NCI-H2029 (cell line): ENCODE measurements at regions not wholly inside any gene's neighbourhood (a gene's known extent, or its start where the extent isn't known, plus 50 kb on each side); places are given as distances from the start of the nearest gene placed in this dataset.

Source experiments
- DNase-seq: peaks from one replicate; lab custom pipeline; 2025; lab: John Stamatoyannopoulos, UW

DNA sequence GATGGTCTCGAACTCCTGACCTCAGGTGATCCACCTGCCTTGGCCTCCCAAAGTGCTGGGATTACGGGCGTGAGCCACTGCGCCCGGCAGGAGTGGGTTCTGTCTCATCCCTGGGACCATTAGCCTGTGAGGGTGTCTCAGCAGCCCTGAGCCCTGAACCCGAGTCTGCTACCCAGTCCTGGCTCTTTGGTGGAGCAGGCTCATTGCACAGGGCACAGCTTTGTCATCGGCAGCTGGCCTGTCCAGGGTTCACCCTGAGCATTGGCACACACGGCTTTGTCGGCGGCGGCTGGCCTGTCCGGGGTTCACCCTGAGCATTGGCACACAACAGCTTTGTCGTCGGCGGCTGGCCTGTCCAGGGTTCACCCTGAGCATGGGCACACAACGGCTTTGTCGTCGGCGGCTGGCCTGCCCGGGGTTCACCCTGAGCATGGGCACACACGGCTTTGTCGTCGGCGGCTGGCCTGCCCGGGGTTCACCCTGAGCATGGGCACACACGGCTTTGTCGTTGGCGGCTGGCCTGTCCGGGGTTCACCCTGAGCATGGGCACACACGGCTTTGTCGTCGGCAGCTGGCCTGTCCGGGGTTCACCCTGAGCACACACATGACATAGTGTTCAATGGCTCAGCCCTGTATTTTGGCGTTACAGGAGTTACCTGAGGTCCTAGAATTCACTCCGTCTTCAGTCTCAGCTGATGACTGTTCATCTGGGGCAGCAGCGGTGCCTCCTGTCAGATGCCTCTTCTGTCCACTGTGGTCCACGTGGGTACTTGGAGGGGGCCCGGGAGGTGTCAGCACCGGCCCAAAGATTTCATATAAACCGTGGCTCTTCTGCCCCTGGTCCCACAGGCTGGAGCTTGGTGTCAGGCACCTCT lies 1082.5 kb downstream of the BRD1 start:
- DNase-seq: no peak

DNA sequence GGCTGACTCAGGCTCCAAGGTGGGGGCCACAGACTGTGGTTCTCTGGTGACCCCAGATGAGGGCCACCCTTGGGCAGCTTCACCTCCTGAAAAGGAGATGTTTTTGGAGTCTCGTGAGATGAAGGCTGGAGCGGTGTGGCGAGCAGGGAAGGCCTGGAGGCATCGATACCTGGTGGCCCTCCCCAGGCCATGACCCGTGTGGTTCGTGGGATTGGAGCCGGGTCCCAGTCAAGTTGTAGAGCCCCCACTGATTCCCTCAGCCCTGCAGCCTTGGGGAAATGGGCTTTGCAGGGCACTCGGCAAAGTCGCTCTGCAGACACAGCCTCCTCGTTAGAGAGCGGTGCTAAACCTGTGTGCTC lies 1083.4 kb downstream of the BRD1 start:
- DNase-seq: no peak

- no peak for DNase-seq
These were observed 1083.9 kb downstream of the BRD1 start for GRCh38 chr22:48743601-48744282.

DNA sequence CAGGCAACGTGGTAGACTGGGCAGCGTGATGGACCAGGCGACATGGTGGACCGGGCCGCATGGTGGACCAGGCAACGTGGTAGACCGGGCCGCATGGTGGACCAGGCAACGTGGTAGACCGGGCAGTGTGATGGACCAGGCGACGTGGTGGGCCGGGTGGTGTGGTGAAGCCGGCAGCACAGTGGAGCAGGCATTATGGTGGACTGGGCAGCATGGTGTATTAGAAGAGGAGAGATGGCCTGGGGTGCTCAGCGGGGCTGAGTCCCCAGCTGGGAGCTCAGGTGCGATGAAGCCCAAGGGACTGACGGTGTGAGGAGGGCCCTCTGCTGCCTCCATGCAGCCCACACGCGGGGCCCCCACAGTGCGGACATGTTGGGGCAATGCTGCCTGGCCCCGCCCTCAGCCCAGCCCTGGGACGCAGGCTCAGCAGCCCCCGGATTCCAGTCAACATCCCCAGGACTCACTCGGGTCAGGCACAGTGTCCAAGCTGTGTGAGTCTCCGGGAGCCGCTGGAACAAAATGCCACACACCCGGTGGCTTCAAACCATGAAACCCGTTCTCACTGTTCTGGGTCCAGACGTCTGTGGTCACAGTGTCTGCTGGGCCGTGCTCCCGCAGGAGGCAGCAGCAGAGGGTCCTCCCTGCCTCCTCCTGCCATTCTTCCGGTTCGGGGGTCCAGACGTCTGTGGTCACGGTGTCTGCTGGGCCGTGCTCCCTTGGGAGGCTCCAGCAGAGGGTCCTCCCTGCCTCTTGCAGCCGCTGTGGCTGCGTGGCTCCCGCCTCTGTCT lies 1084.9 kb downstream of the BRD1 start:
- DNase-seq: no peak

- no peak for DNase-seq
These were observed 1085.5 kb downstream of the BRD1 start for GRCh38 chr22:48742191-48742555.

GRCh38 chr22:48741540-48741939 lies 1086.1 kb downstream of the BRD1 start:
- DNase-seq: no peak

- no peak for DNase-seq
These were observed 1086.8 kb downstream of the BRD1 start for GRCh38 chr22:48740731-48741405.

- DNase-seq: no peak
These were observed 1087.5 kb downstream of the BRD1 start for GRCh38 chr22:48740086-48740730.

DNA sequence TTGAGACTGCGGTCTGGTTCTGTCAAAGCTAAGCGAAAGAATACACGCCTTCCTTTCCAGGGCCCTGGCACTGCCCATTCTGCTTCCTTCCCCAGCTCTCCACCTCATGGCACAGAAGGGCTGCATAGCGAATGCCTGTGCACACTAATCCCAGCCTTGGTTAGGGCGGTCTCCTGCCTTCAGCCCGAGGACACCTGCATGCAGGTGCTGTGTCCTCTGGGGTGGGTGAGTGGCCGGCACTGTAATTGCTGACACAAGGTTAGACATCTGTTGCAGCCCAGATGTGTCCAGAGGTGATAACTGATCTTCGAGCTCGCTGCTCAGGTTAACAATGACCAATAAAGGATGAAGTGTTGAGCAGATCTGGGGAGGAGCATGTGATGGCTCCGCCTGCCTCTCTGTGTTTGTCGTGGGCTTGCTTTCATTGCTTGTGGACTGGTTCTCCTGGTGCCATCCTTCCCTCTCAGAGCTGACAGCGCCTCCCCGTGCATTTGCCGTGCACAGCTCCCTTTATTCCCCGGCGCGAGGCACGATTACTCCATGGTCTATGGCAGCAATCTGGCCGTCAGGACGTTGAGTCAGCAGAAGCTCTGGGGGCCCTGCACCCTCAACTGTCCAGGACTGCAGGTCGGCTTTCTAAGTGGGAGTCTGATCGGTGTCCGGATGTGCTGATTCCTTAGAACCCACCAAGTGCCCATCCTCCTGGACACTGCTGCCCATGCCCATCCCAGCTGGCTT lies 1088.2 kb downstream of the BRD1 start:
- DNase-seq: no peak

DNA sequence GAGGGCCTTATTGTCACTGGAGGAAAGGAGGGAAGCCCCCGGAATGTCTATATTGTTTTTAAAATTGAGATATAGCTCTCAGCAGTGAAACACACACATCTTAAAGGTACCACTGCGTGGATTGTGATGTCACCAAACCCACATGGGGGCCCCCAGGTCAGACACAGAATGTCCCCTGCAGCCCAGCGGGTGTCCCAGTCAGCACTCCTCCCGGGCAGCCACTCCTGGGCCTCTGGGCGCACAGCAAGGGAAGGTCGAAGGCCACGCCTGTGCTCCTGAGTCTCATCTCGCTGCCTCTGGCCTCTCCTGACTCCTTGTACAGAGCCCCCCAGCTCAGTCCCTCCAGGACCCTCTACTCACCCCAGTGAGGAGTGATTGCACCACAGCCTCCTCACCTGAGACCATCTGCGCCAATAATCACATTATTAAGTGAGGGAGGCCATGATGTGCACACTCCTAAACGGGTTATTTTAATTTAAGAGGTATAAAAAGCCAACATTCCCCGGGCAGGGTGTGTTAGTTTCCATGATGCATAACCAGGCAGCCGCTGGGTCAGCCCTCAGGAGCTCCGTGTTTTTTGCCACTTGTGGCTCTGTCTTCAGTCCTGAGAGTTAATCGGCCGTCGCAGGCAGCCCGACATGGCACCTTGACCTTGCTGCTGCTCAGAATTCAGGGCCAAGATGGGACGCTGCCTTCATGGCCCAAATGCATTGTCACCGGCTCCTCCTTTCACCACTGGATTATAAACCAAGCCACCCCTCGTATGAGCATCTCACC lies 1089.3 kb downstream of the BRD1 start:
- no peak for DNase-seq

DNA sequence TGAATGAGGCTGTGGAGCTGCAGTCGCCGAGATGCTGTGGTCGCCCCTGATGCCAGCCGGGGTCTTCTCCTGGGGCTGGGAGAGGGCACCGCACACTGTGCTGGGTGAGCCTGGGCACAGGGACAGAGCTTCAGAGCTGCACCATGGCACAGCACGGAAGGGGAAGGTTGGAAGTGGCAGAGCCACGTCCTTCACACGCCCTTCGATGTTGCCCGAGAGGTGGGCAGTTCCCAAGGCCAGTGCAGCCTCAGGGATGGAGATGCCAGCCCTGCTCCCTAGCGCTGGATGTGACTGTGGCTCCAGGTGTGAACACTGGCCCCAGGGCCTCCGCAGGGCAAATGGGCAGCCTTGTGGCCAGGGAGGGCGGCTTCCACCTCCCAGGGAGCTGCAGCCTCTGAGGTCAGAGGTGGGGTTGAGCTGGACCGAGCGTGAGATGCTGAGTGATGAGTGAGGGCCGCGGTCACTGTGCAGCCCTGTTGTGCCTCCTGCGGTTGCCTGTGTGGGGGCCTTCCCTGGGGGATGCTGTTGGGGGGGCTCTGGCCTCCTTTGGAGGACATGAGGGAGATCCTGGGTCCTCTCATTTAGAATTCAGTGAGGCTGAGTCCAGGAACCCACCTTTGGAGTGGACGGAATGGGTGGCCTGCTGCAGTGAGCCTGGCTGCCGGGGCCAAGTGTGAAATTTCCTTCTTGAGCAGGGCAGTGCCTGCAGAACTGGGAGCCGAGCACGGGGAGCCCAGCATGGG lies 1090.0 kb downstream of the BRD1 start:
- DNase-seq: no peak

- DNase-seq: no peak
These were observed 1090.8 kb downstream of the BRD1 start for GRCh38 chr22:48736593-48737460.

GRCh38 chr22:48734961-48735360 lies 1092.7 kb downstream of the BRD1 start:
- DNase-seq: no peak

DNA sequence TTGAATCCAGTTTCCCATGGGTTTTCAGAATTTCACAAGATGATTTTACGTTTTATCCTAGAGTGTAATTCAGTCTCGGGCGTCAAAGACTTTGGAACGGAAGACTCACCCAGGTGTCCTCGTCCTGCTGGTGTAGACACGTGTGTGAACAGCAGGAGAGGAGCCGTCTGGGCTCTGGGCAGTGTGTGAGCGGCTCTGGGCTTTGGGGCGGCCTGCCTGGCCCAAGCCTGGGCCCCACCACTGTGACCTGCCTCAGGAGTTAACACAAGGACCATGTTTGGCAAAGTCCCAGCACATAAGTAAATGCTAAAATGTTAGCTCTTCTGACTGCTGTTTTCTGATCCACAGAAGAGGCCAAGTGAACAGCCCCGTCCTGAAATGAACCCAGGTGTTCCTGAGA lies 1093.3 kb downstream of the BRD1 start:
- DNase-seq: no peak

DNA sequence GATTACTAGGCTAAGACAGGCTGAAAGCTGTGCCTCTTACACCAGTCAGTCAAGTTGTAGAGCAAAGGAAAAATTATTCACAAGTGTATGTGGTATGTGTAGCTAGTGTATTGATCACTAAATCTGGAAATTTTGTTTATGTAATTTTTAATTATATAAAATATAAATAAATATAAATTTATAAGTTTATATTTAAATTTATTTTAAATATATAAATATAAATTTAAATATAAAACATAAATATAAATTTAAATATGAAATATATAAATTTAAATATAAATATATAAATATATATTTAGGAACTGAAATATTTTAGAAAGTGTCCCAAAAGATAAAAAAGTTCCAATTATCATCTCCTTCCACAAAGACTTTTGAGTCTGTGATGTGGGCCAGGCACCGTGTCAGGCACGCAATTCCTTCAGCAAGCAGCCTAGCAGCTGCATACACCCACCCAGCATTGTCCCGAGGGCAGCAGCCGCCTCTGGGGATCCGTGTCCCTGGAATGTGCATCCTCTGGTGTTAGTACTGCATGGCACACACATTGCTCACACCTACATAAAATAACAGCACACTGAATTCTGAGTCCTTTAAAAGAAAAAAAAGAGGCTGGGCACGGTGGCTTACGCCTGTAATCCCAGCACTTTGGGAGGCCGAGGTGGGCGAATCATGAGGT lies 1098.0 kb downstream of the BRD1 start:
- no peak for DNase-seq

DNA sequence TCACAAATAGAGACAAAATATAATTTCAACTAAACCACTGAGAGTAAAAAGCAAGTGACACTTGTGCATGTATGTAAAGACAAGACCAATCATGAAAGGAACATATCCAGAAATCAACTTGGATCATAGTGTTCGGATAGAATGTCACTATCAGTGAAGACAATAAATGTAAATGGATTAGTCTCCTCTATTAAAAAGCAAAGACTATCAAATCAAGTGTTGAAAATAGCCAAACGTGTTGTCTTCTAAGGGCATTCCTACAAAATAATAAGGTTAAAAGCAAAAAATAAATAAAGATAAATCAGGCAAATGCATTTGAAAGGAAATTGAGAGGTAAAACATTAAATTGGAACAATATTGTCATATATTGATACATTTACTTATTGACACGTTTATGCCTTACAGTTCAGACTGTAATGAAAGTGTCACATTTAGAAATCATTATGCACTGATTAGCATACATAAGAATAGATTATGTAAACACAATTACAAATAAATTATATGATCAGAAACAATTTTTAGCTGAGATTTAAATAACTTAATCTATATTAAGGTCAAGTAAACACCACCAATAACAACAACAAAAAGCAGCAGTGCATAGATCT lies 1100.1 kb downstream of the BRD1 start:
- DNase-seq: no peak

GRCh38 chr22:48724899-48725298 lies 1102.8 kb downstream of the BRD1 start:
- no peak for DNase-seq

- no peak for DNase-seq
These were observed 1105.0 kb downstream of the BRD1 start for GRCh38 chr22:48722661-48723060.
